Panc1 (cell line): ENCODE measurements at regions not wholly inside any gene's neighbourhood (a gene's known extent, or its start where the extent isn't known, plus 50 kb on each side); places are given as distances from the start of the nearest gene placed in this dataset.

Source experiments
- ATAC-seq: fragments of 200-7000 bp; cut with Tn5 transposase; 2 replicates; pipeline ENCODE4 v1.9.1; 2020; ENCODE audit warnings: mild to moderate bottlenecking, moderate library complexity
- BruUV-seq: library from RNA; stranded (reverse); fragments of 400-500 nt; replicated peaks from 2 replicates; lab custom pipeline; 2021; lab: Mats Ljungman, UMichigan
- CTCF ChIA-PET: fragments of 300-600 bp; sonication (Branson Sonifier 250); formaldehyde crosslinking; loops from one replicate; lab custom pipeline; 2022; ENCODE audit warnings: antibody characterized with exemption; lab: Charles Lee
- POLR2A ChIA-PET: fragments of 300-600 bp; sonication (Branson Sonifier 250); formaldehyde crosslinking; loops from one replicate; lab custom pipeline; 2022; ENCODE audit warnings: antibody characterized with exemption; lab: Charles Lee
- DNase-seq: peaks from one replicate; pipeline ENCODE4 v3.0.0-alpha.2; 2010; ENCODE audit warnings: low read depth, low spot score
- H3K27ac ChIP-seq: 2 replicates; pipeline ENCODE4 v1.5.1; 2011; ENCODE audit warnings: mild to moderate bottlenecking, low read length, inconsistent platforms
- H3K27me3 ChIP-seq: fragments of 200-500 bp; sonication (Bioruptor generic); 2 replicates; pipeline ENCODE4 v1.6.0; 2014; ENCODE audit warnings: low read length, inconsistent platforms; ENCODE audit not compliant: control insufficient read depth, insufficient read depth
- H3K36me3 ChIP-seq: fragments of 200-500 bp; sonication (Bioruptor generic); 2 replicates; pipeline ENCODE4 v1.5.1; 2014; ENCODE audit warnings: inconsistent platforms, mild to moderate bottlenecking, low read length, moderate library complexity; ENCODE audit not compliant: control insufficient read depth, insufficient read depth
- H3K4me1 ChIP-seq: 2 replicates; pipeline ENCODE4 v1.5.1; 2011; ENCODE audit warnings: inconsistent platforms, mild to moderate bottlenecking, low read length, moderate library complexity; ENCODE audit not compliant: control insufficient read depth, insufficient read depth
- H3K4me3 ChIP-seq, 2 experiments: 2 replicates each; pipeline ENCODE4 v1.5.1; 2011 to 2012; ENCODE audit warnings: low read depth in 2 of 2, low read length in 2 of 2, mild to moderate bottlenecking in 2 of 2, inconsistent platforms in 1 of 2, moderate library complexity in 1 of 2
- H3K9me3 ChIP-seq: fragments of 200-500 bp; sonication (Bioruptor generic); 2 replicates; pipeline ENCODE4 v1.5.1; 2014; ENCODE audit warnings: low read depth, mild to moderate bottlenecking, inconsistent platforms, low read length, moderate library complexity; ENCODE audit not compliant: control insufficient read depth, insufficient read depth
- POLR2AphosphoS5 ChIP-seq: IDR thresholded peaks from 2 replicates; pipeline ENCODE4 v1.6.1; 2012; ENCODE audit warnings: mild to moderate bottlenecking, low read depth, low read length, moderate library complexity
- REST ChIP-seq, 2 experiments: IDR thresholded peaks; 2 replicates each; pipeline ENCODE4 v1.6.1; 2011 to 2012; ENCODE audit warnings: low read depth in 2 of 2, control low read depth in 1 of 2, low read length in 1 of 2, mild to moderate bottlenecking in 1 of 2, moderate library complexity in 1 of 2; ENCODE audit not compliant: insufficient read depth in 1 of 2
- SIN3A ChIP-seq: IDR thresholded peaks from 2 replicates; pipeline ENCODE4 v1.6.1; 2012; ENCODE audit warnings: low read depth, mild to moderate bottlenecking, low read length, moderate library complexity, borderline replicate concordance; ENCODE audit not compliant: insufficient read depth
- TCF7L2 ChIP-seq: IDR thresholded peaks from 2 replicates; pipeline ENCODE4 v1.6.1; 2011; ENCODE audit warnings: mild to moderate bottlenecking, low read depth, low read length, inconsistent platforms
- in situ Hi-C: cut with HindIII; loops from 2 replicates; pipeline ENCODE4 v1.10.0; 2016; ENCODE audit warnings: low sequenced_read_pairs, low pct_unique_long_range_greater_than_20kb
- intact Hi-C: fragments of 100-400 bp; cut with micrococcal nuclease; formaldehyde crosslinking; loops from one replicate; pipeline ENCODE4 v1.10.0; 2022; ENCODE audit not compliant: unreplicated experiment
- TF ChIP-seq, protein P1 (sequence below): fragments of 450-650 bp; IDR thresholded peaks from 2 replicates; pipeline ENCODE4 v1.5.1; 2017; ENCODE audit warnings: mild to moderate bottlenecking

GRCh38 chr1:38127428-38127827, 80.8 kb upstream of the POU3F1 start:
- Histone ChIP-seq H3K4me3 (no peak overlapping the region), H3K36me3 (no peaks in the 10 kb centered on the region), H3K4me1 (peaks cover 4% of the 10 kb centered on the region; the same call in 1 of the 2 replicates), H3K9me3 (no peaks in the 10 kb centered on the region), H3K27ac (no peak overlapping the region), H3K27me3 (no peaks in the 10 kb centered on the region)
- BruUV-seq = no TSS peak
- POLR2A ChIA-PET = no interaction called here
- intact Hi-C loops = no loop called here
- ATAC-seq (no peak), DNase-seq (no peak)
- CTCF ChIA-PET = no interaction called here
- in situ Hi-C loops = no loop called here
- TF ChIP-seq SIN3A = no peak
- no peak for TF ChIP-seq REST (IDR thresholded peaks at IDR 0.05; ENCODE audit: insufficient read depth in 1 of 2, low read depth in 2 of 2, low read length in 1 of 2)
- no peak for TF ChIP-seq TCF7L2
- TF ChIP-seq POLR2AphosphoS5 = no peak
- TF ChIP-seq, protein P1, sequence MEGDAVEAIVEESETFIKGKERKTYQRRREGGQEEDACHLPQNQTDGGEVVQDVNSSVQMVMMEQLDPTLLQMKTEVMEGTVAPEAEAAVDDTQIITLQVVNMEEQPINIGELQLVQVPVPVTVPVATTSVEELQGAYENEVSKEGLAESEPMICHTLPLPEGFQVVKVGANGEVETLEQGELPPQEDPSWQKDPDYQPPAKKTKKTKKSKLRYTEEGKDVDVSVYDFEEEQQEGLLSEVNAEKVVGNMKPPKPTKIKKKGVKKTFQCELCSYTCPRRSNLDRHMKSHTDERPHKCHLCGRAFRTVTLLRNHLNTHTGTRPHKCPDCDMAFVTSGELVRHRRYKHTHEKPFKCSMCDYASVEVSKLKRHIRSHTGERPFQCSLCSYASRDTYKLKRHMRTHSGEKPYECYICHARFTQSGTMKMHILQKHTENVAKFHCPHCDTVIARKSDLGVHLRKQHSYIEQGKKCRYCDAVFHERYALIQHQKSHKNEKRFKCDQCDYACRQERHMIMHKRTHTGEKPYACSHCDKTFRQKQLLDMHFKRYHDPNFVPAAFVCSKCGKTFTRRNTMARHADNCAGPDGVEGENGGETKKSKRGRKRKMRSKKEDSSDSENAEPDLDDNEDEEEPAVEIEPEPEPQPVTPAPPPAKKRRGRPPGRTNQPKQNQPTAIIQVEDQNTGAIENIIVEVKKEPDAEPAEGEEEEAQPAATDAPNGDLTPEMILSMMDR = no peak

GRCh38 chr1:38126970-38127369, 80.4 kb upstream of the POU3F1 start:
- H3K4me1 ChIP-seq = peaks cover 4% of the 10 kb centered on the region; the same call in 1 of the 2 replicates
- no peaks in the 10 kb centered on the region for H3K27me3 ChIP-seq
- TF ChIP-seq REST (IDR thresholded peaks at IDR 0.05; ENCODE audit: insufficient read depth in 1 of 2, low read depth in 2 of 2, low read length in 1 of 2) (no peak), SIN3A (no peak), POLR2AphosphoS5 (no peak), TCF7L2 (no peak)
- TF ChIP-seq, protein P1 = no peak
- H3K9me3 ChIP-seq = no peaks in the 10 kb centered on the region
- ATAC-seq (no peak), DNase-seq (no peak)
- no peaks in the 10 kb centered on the region for H3K36me3 ChIP-seq
- ChIA-PET CTCF (no interaction called here), POLR2A (interaction anchor here (0.6 kb wide), 1 partner anchor 98 kb away, joined by 4 read pairs; no protein-coding TSS in a partner anchor)
- H3K4me3 ChIP-seq = no peak overlapping the region
- BruUV-seq = no TSS peak
- intact Hi-C loops = no loop called here
- H3K27ac ChIP-seq = no peak overlapping the region
- in situ Hi-C loops = no loop called here
